OCI-LY1 (cell line): ENCODE measurements at regions not wholly inside any gene's neighbourhood (a gene's known extent, or its start where the extent isn't known, plus 50 kb on each side); places are given as distances from the start of the nearest gene placed in this dataset.

ENCODE experiments used
- EZH2 ChIP-seq: fragments of 200-600 bp; sonication (generic), shearing (Covaris generic); IDR thresholded peaks from 2 replicates; pipeline ENCODE4 v1.8.0; 2017; ENCODE audit warnings: borderline replicate concordance, mixed run types, mild to moderate bottlenecking, antibody characterized with exemption, low read length, moderate library complexity, mixed read lengths
- TF ChIP-seq, protein P1 (sequence below): fragments of 200-600 bp; sonication (generic), shearing (Covaris generic); IDR thresholded peaks from 2 replicates; pipeline ENCODE4 v1.5.1; 2017; ENCODE audit warnings: mild to moderate bottlenecking, antibody characterized with exemption, low read length, moderate library complexity, mixed read lengths

DNA sequence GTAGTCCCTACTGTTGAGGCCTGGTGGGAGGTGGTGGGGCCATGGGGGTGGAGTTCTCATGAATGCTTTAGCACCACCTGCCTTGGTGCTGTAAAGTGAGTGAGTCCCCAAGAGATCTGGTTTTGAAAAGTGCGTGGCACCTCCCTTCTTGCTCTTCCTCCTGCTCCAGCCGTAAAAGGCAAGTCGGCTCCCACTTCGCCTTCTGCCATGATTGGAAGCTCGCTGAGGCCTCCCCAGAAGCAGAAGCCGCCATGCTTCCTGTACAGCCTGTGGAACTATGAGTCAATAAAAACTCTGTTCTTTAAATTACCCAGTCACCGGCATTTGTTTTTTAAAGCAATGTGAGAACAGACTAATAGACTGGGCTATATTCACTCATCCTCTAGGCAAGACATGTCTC is 141.3 kb upstream of the ALKAL2 start:
- TF ChIP-seq, protein P1, sequence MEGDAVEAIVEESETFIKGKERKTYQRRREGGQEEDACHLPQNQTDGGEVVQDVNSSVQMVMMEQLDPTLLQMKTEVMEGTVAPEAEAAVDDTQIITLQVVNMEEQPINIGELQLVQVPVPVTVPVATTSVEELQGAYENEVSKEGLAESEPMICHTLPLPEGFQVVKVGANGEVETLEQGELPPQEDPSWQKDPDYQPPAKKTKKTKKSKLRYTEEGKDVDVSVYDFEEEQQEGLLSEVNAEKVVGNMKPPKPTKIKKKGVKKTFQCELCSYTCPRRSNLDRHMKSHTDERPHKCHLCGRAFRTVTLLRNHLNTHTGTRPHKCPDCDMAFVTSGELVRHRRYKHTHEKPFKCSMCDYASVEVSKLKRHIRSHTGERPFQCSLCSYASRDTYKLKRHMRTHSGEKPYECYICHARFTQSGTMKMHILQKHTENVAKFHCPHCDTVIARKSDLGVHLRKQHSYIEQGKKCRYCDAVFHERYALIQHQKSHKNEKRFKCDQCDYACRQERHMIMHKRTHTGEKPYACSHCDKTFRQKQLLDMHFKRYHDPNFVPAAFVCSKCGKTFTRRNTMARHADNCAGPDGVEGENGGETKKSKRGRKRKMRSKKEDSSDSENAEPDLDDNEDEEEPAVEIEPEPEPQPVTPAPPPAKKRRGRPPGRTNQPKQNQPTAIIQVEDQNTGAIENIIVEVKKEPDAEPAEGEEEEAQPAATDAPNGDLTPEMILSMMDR: no peak
- TF ChIP-seq EZH2: no peak
